GM19035 (cell line): ENCODE measurements at regions not wholly inside any gene's neighbourhood (a gene's known extent, or its start where the extent isn't known, plus 50 kb on each side); places are given as distances from the start of the nearest gene placed in this dataset.
"Not testable (repeated sequence)": the region's sequence is repeated elsewhere in the genome, so short reads cannot be mapped to it uniquely, and the experiment has no call there.

Experiments
- ATAC-seq: cut with Tn5 transposase; IDR thresholded peaks from one replicate; pipeline ENCODE4 v1.9.1; 2021; ENCODE audit not compliant: unreplicated experiment

DNA sequence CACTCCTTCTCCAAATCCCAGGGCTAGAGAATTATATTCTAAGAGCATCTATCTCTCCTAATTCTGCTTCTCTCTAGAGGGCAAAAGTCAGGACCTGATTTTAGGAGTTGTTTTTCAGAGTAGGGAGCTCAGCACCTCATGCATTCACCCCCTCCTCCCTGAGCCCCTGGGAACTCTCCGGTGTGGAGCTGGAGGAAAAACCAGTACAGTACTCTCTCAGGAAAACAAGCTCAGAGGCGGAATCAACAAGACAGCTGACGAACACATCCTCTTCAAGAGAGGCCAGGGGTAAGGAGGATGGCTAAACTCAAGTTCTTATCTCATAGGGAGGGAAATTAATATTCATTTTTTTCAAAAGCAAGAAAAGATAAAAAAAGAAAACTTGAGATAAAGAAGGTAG is 120.1 kb upstream of the CDYL start:
- ATAC-seq: no peak

DNA sequence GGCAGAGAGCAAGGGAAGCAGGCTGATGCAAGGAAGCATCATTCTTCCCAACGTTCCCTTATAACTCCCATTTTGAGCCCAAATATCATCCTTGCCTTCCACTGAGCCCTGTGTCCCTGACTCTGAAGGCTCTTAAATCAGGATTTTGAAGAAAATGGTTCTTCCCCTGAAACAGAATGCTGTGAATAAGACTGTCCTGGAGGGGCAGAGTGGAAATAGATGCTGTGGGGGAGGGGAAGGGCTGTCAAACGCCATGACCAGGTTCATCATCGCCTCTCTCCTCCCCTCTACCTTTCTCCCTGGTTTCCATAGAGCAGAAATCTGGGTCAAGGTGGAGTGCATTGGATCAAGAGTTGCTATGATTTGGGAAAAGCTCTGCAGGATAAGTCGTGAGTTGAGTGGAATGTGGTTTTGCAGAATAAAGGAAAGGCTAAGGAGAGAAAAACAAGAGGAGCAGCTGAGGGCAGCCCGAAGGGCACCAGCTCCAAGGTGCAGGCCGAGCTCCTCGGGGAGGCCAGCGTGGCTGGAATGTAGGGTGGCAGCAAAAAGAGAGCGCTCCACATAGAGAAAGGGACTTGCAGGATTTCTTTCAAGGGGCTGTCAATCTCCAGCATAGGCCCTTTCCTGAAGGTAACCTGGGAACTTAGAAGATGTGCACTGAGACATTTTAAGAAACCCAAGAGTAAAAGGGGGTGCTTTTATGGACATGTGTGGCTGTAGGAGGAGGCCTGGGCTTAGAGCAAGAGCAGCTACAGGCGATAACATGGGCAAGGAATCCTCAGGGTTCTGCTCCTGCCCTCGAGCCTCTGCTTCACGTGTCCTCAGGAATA is 120.8 kb upstream of the CDYL start:
- no peak for ATAC-seq

DNA sequence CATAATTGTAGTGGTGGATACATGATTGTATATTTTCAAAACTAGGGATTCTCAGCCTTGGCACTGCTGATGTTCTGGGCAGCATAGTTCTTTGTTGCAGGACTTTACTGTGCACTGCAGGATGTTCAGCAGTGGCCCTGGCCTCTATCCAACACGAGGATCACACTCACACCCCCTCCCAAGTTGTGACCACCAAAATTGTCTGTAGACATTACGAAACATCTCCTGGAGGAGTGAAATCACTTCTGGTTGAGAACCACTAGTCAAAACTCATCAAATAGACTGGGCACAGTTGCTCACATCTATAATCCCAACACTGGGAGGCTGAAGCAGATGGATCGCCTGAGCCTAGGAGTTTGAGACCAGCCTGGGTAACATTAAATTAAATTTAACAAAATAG is 123.1 kb upstream of the CDYL start:
- ATAC-seq: no peak

DNA sequence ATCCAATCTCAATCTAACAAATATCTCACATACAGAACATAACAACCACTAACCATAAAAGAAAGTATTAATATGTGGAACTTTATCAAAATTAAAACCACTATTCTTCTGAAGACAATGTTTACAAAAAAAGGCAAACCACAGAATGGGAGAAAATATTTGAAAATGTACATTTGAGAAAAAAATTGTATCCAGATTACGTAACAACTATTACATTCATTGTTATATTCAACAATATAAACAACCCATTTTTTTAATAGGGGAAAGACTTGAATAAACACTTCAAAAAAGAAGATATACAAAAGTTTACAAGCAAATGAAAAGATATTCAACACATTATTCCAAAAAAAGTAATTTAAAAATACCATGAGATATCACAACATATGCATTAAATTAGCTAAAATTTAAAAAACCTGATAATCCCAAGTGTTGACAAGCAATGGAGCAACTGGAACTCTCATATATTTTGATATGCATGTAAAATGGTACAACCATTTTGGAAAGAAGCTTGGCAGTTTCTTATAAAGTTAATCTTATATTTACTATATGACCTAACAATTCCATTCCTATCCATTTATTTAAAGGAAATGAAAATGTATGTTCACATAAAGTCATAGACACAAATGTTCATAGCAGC is 124.3 kb upstream of the CDYL start:
- no peak for ATAC-seq

DNA sequence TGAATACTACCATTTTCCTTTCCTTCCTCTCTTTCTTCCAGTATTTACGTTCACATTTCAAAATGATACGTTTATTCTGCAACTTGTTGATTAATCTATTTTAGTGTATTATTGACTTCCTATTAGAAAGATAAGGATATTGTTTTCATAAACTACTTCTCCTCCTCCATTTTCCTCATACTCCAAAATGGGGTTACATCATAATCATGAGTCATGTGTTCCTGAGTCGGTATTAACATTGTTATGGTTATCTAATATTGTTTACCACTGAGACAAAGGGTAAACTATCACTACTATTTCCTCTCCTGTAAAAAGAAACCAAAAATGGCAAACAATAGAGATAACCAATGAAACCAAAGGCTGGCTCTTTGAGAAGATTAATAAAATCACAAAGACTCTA is 126.5 kb upstream of the CDYL start:
- ATAC-seq: no peak

DNA sequence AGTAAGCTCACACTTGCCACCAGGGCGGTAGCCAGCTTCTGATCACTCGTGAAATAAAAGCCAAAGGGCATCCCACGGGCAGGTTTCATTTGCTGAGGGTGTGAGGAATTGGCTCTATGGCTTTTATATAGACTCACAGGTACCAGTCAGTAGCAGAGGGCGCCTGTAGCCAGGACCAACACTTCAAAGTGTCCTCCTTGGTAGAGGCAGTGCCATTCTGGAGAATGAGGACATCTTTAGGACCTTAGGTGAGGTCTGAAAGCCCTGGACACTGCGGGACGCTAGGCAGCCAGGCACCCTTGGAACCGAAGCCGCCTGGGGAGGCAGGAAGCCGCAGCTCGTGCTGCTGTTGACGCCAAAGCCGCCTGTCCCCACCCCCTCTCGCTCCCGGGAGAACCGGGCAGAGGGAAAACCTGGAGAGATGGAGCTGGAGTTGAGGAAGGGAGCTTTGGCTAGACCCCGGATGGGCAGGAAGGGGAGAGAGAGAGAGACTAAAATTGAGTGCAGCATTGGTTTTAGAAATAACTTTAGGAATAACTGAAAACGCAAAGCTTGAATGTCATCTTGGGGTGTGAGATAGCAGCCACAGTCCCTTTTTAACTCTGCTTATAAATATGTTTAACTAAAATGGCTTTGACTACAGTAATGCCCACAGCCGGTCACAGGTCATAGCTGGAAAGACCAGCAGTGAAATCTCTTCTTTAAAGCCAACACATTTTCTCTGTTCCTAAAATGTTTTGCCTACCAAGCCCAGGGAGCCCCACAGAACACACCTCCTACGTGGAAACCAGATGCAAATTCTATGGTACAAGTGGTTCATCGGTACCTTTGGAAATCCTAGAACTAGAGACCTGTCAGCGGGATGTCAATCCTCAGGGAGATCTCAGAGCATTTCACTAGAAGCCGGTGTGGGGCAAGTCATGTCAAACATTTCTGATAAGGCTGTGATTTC is 128.5 kb upstream of the CDYL start:
- ATAC-seq: no peak

DNA sequence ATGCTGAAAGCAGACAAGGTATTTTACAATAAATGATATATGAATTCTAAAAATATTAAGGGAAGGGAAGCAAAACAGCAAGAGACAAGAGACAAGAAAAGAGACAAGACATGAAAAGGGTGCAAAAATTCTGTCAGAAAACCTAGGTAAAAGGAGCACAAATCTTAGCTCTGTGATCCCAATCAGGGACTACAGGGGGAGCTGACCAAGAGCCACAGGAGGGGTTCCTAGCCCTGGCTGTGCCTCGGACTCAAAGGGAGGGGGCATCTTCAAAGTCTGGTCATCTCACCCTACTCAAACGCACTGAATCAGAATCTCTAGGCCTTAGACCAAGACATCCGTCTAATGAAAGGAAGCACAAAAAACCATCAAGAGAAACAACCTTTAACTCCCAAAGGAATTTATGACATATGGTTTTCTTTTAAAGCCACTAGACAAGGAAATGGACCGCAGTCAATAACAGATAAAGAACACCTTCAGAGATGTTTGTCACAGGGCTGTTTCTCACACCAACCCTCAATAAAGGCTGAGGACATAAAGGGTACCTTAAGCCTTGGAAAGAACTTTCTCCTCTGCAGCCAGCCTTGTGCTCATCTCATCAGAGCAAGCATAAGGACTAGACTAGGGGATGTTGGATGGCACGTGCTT is 130.4 kb upstream of the CDYL start:
- ATAC-seq: no peak

DNA sequence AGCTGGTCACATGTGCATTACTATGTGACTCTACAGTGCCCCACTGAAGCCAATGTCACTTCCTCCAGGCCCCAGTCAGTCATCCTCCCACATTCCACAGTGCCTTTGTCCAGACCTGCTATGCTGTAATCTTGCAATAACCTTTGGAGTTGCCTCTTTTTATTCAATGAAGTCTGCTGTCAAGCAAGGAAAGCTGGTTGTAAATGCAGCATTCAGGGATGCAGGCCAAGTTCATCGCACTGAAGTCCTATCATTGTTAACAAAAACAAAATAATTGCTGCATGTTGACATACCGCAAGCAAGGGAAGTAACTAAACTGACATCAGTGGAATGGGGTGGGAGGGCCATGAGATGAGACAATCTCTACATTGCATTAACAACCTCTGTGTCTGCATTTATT is 131.2 kb upstream of the CDYL start:
- ATAC-seq: no peak

DNA sequence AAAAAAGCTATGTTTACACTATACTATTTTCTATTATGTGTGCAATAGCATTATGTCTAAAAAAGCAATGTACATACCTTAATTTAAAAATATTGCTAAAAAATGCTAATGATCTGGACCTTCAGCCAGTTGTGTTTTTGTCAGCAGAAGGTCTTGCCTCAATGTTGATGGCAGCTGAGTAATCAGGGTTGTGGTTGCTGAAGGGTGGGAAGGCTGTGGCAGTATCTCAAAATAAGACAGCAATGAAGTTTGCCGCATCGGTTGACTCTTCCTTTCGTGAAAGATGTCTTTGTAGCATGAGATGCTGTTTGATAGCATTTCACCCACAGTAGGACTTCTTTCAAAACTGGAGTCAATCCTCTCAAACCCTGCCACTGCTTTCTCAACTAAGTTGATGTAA is 134.7 kb upstream of the CDYL start:
- ATAC-seq: no peak

DNA sequence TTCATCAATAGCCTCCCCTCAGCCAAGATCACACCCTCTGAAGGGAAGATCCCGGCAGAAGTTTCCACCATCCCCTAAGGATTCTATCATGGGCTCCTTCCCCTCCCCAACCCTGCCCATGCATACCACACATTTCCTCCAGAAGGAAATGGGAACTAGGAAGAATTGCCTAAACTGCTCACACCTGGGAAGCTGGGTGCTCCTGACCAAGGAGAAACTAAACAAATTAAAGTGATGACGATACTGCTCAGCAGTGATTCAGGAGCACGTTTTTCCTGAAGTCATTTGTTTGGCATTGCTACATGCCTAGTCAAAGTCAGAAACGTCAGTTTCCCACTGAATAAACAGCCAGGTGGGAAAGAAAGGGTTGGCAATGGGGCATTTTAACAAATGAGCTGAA is 136.1 kb upstream of the CDYL start:
- no peak for ATAC-seq

DNA sequence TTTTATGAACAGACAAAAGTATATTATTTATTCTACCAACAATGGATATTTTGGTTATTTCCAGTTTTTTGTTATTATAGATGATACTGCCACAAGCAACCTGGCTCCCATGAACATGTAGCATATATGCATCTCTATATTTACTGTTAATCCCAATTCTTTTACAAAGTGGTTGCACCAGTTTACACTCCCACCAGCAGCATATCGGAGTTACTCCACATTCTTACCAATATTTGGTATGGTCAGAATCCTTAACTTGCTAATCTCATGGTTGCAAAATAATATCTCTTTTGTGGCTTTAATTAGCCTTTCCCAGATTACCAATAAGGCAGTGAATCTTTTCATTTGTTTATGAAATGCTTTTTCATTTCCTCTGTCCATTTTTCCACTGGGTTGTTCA is 137.6 kb upstream of the CDYL start:
- no peak for ATAC-seq

DNA sequence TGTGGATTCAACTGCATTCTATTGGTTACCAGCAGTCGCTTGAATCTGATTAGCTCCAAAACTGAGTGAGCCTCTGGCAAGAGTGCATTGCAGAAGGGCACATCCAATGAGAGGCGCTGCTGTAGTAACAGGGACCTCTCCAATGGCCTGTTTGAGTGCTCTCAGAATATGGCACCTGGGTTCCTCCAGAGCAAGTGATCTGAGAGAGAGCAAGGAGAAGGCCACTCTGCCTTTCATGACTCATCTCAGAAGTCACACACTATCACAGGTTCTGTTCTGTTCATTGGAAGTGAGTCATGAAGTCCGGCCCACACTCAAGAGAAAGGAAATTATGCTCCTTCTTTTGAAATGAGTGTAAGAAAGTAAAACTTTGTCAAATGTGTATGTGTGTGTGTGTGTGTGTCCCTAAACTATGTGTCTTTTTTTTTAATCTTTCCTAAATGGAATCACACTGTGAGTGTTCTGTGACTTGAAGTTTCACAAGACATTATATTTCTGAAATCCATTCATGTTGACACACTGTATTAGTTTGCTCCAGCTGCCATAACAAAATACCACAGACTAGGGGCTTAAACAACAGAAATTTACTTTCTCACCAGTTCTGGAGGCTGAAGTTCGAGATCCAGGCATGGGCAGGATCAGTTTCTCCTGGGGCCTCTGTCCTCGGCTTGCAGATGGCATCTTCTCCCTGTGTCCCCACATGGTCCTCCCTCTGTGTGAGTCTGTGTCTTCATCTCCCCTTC is 138.3 kb upstream of the CDYL start:
- no peak for ATAC-seq

DNA sequence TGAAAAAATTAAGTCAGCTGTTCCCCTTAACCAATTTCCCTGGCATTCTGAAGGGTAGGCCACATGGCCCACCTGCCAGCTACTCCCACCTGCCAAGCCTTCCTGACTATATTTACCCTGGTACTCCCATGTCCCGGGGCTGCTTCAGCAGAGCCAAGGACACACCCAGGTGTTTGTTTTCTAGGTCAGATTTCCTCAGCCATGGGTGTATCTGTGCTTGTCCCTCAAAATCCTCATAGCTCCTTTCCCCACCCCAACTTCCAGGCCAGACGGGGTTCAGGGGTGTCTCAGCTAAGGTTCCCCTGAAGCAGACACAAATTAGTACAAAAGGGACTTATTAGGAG is 139.4 kb upstream of the CDYL start:
- no peak for ATAC-seq

DNA sequence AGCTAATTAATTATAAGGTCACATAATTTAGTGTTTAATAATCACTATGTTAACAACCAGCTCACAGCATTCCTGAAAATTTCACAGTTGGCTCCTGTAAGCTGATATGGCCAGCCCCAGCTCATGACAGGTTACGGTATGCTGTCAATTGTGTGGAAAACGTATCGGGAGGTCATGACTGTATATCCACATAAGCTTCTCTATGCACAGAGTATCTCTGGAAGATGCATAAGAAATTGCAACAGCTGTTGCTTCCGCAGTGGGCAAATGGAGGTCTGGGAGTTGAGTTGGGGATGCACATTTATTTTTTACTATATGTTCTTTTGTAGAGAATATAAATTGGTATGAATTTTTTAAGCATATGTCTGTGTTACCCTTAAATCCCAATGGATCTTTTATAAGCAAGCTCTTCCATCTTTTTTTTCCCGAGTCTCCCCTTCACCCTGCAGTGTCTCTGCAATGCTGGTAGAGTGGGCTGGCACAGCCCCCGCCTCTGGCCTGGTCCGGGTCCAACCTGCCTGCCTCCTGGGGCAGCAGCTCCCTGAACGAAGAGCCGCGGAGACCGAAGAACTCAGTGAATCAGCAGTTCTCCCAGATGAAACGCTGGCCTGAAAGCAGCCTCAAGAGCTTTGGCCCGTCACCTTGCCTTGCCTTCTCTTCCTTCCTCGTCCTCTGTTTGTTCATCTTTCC is 139.9 kb upstream of the CDYL start:
- no peak for ATAC-seq

DNA sequence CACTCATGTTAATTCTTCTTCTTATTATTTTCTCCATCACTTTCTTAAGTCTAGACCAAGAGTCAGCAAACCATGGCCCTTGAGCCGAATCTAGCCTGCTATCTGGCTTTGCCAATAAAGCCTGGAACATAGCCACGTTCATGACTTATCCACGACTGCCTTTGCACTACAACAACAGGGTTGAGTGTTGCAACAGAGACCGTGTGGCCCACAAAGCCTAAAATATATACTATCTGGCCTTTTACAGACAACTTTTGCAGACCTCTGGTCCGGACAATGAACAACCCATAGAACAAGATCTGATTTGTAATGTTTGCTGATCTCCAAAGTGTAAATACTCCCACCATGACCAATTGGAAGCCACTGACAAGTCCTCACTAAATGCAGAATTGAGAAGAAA is 140.5 kb upstream of the CDYL start:
- no peak for ATAC-seq

DNA sequence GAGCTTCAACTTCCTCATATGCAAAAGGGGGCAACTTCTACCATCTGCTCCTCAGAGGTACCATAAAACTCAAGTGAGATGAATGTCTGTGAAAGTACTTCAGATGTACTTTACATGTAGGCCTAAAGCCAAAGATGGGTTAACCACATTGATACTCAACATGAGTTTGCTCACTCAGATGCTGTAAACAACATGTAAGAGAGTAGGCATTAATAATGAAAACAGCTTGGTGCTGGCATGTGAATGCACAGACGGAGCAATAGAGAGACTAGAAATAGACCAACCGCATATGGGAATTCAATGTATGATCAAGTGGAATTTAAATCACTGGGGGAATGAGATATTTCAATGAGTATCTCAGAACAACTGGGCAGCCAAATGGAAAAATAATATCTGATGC is 143.8 kb upstream of the CDYL start:
- ATAC-seq: no peak

DNA sequence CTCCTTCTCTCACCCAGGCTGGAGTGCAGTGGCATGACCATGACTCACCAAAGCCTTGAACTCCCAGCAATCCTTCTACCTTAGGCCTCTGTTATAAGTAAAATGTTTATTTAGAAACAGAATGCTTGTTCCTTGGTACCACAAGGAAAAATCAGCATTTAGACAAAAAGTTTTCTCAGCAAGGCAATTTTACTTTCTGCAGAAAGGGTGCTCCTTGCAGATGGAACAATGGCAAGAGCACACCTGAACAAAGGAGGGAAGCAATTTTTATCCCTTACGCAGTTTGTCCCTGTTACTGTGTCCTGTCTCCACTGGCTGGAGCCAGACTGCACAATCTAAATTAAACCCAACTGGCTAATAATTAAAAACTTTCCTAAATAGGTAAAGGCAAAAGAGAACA is 146.4 kb upstream of the CDYL start:
- ATAC-seq: not testable (repeated sequence)

DNA sequence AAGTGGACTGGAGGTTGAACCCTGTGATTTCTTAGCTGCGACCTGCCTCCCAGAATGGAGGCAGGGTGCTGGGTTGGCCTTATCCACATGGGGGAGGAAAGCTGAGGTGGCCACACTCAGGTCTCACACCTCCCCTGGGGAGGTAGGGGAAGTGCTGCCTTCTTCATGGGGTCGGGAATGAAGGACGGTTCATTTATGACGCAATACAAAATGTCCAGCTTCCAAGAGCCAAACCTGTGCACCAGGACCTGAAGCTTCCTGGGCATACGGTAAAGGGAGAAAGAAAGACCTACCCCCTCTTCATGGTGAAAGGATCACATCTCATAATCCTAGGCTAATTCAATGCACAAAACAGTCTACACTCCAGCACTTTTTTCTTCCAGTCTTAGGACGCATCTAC is 150.6 kb upstream of the CDYL start:
- ATAC-seq: no peak

DNA sequence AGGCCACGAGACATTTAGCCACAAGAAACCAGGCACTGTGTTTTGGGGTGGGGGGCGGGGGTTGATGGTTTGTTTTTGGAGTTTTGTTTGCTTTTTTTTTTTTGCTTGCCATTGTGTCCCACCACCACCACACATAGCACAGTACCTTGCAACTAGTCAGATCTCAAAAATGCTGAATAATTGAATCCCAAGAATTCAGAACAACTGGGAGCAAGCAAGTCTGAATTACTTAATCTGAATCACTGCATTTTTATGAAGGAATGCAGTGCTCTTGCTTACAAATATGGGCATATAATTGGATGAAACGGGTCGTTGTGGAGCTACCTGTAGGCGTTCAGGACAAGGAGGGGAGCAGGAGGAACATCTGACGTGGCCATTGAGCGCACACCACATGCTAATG is 151.5 kb upstream of the CDYL start:
- no peak for ATAC-seq
